Osteoblast (primary cell): ENCODE measurements at regions not wholly inside any gene's neighbourhood (a gene's known extent, or its start where the extent isn't known, plus 50 kb on each side); places are given as distances from the start of the nearest gene placed in this dataset.
"Not testable (repeated sequence)": the region's sequence is repeated elsewhere in the genome, so short reads cannot be mapped to it uniquely, and the experiment has no call there.

Experiments
- DNase-seq: peaks from one replicate; pipeline ENCODE4 v3.0.0; 2011; ENCODE audit warnings: low spot score, mixed read lengths; ENCODE audit not compliant: insufficient read length; ENCODE audit errors: missing footprints
- H2AFZ ChIP-seq: 2 replicates; pipeline ENCODE4 v1.6.0; 2011; ENCODE audit warnings: mild to moderate bottlenecking, low read length
- H3K27ac ChIP-seq: 2 replicates; pipeline ENCODE4 v1.5.1; 2011; ENCODE audit warnings: mild to moderate bottlenecking, low read depth, low read length, moderate library complexity
- H3K27me3 ChIP-seq: 2 replicates; pipeline ENCODE4 v1.6.0; 2012; ENCODE audit warnings: mild to moderate bottlenecking, control low read depth, inconsistent platforms, low read length, moderate library complexity; ENCODE audit not compliant: insufficient read depth
- H3K36me3 ChIP-seq: 2 replicates; pipeline ENCODE4 v1.5.1; 2011; ENCODE audit warnings: mild to moderate bottlenecking, low read length, control low read depth, moderate library complexity; ENCODE audit not compliant: insufficient read depth
- H3K4me1 ChIP-seq: 2 replicates; pipeline ENCODE4 v1.5.1; 2011; ENCODE audit warnings: mild to moderate bottlenecking, low read length, control low read depth, moderate library complexity; ENCODE audit not compliant: insufficient read depth
- H3K4me2 ChIP-seq: 2 replicates; pipeline ENCODE4 v1.6.0; 2011; ENCODE audit warnings: mild to moderate bottlenecking, low read length; ENCODE audit not compliant: insufficient read depth
- H3K4me3 ChIP-seq: fragments of 200-600 bp; sonication (generic); 3 replicates; pipeline ENCODE4 v1.5.1; 2012; ENCODE audit warnings: mild to moderate bottlenecking, low read length, inconsistent platforms; ENCODE audit not compliant: insufficient read depth
- H3K79me2 ChIP-seq: 2 replicates; pipeline ENCODE4 v1.6.0; 2012; ENCODE audit warnings: mild to moderate bottlenecking, low read length, control low read depth, inconsistent platforms; ENCODE audit not compliant: insufficient read depth
- H3K9me3 ChIP-seq: 2 replicates; pipeline ENCODE4 v1.5.1; 2011; ENCODE audit warnings: low read depth, low read length, control low read depth
- H4K20me1 ChIP-seq: 2 replicates; pipeline ENCODE4 v1.6.0; 2012; ENCODE audit warnings: mild to moderate bottlenecking, low read length, control low read depth; ENCODE audit not compliant: insufficient read depth
- TF ChIP-seq, protein P1 (sequence below): IDR thresholded peaks from 2 replicates; pipeline ENCODE4 v1.5.1; 2011; ENCODE audit warnings: mild to moderate bottlenecking, low read depth, low read length, moderate library complexity; ENCODE audit errors: extremely low read depth

DNA sequence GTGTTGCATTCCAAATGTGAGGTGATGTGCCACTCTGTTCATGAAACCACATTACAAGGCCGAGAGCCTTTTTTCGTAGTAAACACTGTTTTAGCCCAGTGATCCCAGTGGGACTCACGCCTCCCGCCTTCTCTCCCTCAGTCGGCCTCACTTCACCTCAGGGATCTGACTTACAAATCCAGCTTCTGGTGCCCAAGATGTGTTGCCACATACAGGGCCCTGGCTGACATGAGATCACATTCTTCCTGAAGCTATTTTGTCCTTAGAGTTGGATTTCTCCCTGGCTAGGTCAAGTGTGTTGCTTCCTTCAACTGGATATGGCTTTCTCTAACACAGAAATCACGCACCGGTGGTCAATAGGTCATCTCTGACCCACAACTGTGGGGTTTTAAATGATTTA, 354.7 kb downstream of the FBXW7 start:
- Histone ChIP-seq H3K4me3 (no peak overlapping the region), H4K20me1 (no peaks in the 10 kb centered on the region), H3K27me3 (no peaks in the 10 kb centered on the region), H3K27ac (no peak overlapping the region), H3K36me3 (no peaks in the 10 kb centered on the region), H3K79me2 (no peaks in the 10 kb centered on the region), H3K9me3 (no peaks in the 10 kb centered on the region), H3K4me1 (no peaks in the 10 kb centered on the region), H3K4me2 (no peak overlapping the region), H2AFZ (no peak overlapping the region)
- DNase-seq: no peak
- TF ChIP-seq, protein P1, sequence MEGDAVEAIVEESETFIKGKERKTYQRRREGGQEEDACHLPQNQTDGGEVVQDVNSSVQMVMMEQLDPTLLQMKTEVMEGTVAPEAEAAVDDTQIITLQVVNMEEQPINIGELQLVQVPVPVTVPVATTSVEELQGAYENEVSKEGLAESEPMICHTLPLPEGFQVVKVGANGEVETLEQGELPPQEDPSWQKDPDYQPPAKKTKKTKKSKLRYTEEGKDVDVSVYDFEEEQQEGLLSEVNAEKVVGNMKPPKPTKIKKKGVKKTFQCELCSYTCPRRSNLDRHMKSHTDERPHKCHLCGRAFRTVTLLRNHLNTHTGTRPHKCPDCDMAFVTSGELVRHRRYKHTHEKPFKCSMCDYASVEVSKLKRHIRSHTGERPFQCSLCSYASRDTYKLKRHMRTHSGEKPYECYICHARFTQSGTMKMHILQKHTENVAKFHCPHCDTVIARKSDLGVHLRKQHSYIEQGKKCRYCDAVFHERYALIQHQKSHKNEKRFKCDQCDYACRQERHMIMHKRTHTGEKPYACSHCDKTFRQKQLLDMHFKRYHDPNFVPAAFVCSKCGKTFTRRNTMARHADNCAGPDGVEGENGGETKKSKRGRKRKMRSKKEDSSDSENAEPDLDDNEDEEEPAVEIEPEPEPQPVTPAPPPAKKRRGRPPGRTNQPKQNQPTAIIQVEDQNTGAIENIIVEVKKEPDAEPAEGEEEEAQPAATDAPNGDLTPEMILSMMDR: no peak

DNA sequence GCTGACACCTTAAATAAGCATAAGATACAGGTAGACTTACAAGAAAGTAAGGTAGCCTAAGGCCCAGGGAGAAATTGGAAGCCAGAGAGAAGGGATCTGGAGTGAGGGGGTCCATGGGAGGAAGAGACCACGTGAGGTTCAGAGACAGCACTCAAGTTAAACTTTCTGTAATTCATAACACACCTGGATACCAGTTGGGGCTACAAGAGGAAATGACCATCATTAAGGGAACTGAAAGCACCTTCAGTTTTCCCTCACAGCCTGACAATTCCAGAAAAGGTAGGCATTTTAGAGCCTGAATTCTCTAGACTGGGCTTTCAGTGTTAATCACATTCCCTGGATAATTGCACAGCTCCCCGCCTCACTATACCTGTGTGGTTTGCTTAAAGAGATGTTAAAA, 355.5 kb downstream of the FBXW7 start:
- TF ChIP-seq, protein P1: no peak
- Histone ChIP-seq H4K20me1 (no peaks in the 10 kb centered on the region), H3K27ac (no peak overlapping the region), H2AFZ (no peak overlapping the region), H3K9me3 (no peaks in the 10 kb centered on the region), H3K4me1 (no peaks in the 10 kb centered on the region), H3K4me2 (no peak overlapping the region), H3K4me3 (no peak overlapping the region), H3K79me2 (no peaks in the 10 kb centered on the region), H3K27me3 (no peaks in the 10 kb centered on the region), H3K36me3 (no peaks in the 10 kb centered on the region)
- DNase-seq: no peak

GRCh38 chr4:152177538-152177937, 358.4 kb downstream of the FBXW7 start:
- H3K79me2 ChIP-seq, H3K9me3 ChIP-seq, H3K27me3 ChIP-seq, H3K27ac ChIP-seq, H4K20me1 ChIP-seq, H3K4me3 ChIP-seq, H3K4me2 ChIP-seq, H3K36me3 ChIP-seq, H3K4me1 ChIP-seq, DNase-seq, H2AFZ ChIP-seq: not testable (repeated sequence)

- H3K27ac ChIP-seq: no peak overlapping the region
- no peaks in the 10 kb centered on the region for H4K20me1 ChIP-seq
- no peaks in the 10 kb centered on the region for H3K27me3 ChIP-seq
- no peak for DNase-seq
- no peaks in the 10 kb centered on the region for H3K79me2 ChIP-seq
- H3K4me2 ChIP-seq: no peak overlapping the region
- no peaks in the 10 kb centered on the region for H3K36me3 ChIP-seq
- no peaks in the 10 kb centered on the region for H3K9me3 ChIP-seq
- TF ChIP-seq, protein P1: no peak
- no peak overlapping the region for H2AFZ ChIP-seq
- H3K4me3 ChIP-seq: no peak overlapping the region
- H3K4me1 ChIP-seq: no peaks in the 10 kb centered on the region
Observed at GRCh38 chr4:152176627-152177214, 359.2 kb downstream of the FBXW7 start.
